Memory B cell (primary cell): ENCODE measurements at regions not wholly inside any gene's neighbourhood (a gene's known extent, or its start where the extent isn't known, plus 50 kb on each side); places are given as distances from the start of the nearest gene placed in this dataset.

Experiments used
- ATAC-seq: fragments of 150-1000 bp; cut with Tn5 transposase; 2 replicates; pipeline ENCODE4 v1.10.0; 2021; ENCODE audit warnings: low read depth, mild to moderate bottlenecking, moderate library complexity
- DNase-seq, 2 donors: peaks; one replicate each; pipeline ENCODE4 v3.0.0; 2022; ENCODE audit warnings: low spot score in 2 of 2
- H3K27ac Mint-ChIP-seq: one replicate; pipeline ENCODE4 v1.8.0; 2022; ENCODE audit warnings: mild to moderate bottlenecking, moderate library complexity, mixed read lengths
- H3K27me3 Mint-ChIP-seq: one replicate; pipeline ENCODE4 v1.8.0; 2022; ENCODE audit warnings: mixed read lengths
- H3K36me3 Mint-ChIP-seq: one replicate; pipeline ENCODE4 v1.8.0; 2022; ENCODE audit warnings: mild to moderate bottlenecking, mixed read lengths
- H3K4me1 Mint-ChIP-seq: one replicate; pipeline ENCODE4 v1.8.0; 2022; ENCODE audit warnings: mixed read lengths
- H3K4me3 Mint-ChIP-seq: one replicate; pipeline ENCODE4 v1.8.0; 2022; ENCODE audit warnings: mild to moderate bottlenecking, moderate library complexity, mixed read lengths
- H3K9me3 Mint-ChIP-seq: one replicate; pipeline ENCODE4 v1.8.0; 2022; ENCODE audit warnings: mixed read lengths

DNA sequence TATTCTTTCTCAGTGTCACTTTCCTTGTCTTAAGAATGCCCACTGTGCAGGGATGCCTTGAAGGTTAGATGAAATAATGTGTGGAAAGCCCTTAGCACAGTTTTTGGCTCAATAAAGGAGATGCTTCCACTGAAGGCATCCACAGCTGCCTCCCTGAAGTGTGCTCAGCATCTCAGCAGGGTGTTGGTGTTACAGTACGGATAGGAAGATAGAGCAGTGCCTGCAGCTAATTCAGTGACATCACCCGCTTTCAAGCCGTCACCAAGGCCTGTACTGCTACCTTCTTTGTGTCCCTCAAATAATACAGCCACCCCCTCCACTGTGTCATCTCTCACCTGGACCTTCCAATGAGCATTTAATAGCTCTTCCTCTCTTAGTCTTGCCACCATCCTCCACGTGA is 59.0 kb downstream of the NDUFS5 start:
- Mint-ChIP-seq H3K4me3 (no peak overlapping the region), H3K27me3 (peaks cover 13% of the 10 kb centered on the region)

GRCh38 chr1:39086386-39086785 is 60.2 kb downstream of the NDUFS5 start:
- no peak for ATAC-seq
- no peak for DNase-seq
- peaks cover 10% of the 10 kb centered on the region for H3K4me1 Mint-ChIP-seq
- no peaks in the 10 kb centered on the region for H3K36me3 Mint-ChIP-seq
- no peak overlapping the region for H3K4me3 Mint-ChIP-seq
- H3K9me3 Mint-ChIP-seq, result no peaks in the 10 kb centered on the region
- no peak overlapping the region for H3K27ac Mint-ChIP-seq
- H3K27me3 Mint-ChIP-seq, result peaks cover 6% of the 10 kb centered on the region

More for the DNA sequence above, 59.0 kb downstream of the NDUFS5 start:
- Mint-ChIP-seq H3K27ac (no peak overlapping the region), H3K36me3 (peaks cover 2% of the 10 kb centered on the region), H3K9me3 (no peaks in the 10 kb centered on the region), H3K4me1 (peaks cover 15% of the 10 kb centered on the region)
- DNase-seq (no peak), ATAC-seq (no peak)

DNA sequence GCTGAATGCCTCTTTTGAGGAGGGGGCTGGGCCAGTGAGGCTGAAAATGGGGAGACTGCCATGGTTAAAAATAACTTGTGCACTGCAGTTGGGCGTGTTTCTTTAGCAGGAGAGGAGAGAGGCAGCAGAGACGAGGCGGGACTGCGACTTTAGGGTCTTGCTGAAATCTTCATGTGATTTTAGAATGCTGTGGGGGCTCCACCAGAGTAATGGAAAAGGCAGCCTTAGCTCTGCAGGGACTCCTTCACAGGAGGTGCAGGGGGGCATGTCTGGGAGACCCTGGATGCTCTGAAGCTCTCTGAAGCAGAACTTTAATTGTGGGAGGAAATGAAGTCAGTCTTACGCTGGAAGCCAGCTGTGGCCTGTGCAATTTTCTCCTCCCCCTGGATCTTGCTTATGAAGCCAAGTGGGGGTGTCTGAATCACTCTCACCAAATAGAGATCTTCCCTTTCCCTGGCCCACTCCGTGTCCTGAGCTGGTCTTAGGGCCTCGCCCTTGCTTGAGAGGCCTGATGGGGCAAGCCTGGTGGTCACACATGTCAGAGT is 60.8 kb downstream of the NDUFS5 start:
- no peak overlapping the region for H3K4me3 Mint-ChIP-seq
- H3K9me3 Mint-ChIP-seq, result no peaks in the 10 kb centered on the region
- H3K4me1 Mint-ChIP-seq, result peaks cover 10% of the 10 kb centered on the region
- ATAC-seq (no peak), DNase-seq (no peak)
- H3K27me3 Mint-ChIP-seq, result peaks cover 6% of the 10 kb centered on the region
- H3K36me3 Mint-ChIP-seq, result no peaks in the 10 kb centered on the region
- H3K27ac Mint-ChIP-seq, result no peak overlapping the region

DNA sequence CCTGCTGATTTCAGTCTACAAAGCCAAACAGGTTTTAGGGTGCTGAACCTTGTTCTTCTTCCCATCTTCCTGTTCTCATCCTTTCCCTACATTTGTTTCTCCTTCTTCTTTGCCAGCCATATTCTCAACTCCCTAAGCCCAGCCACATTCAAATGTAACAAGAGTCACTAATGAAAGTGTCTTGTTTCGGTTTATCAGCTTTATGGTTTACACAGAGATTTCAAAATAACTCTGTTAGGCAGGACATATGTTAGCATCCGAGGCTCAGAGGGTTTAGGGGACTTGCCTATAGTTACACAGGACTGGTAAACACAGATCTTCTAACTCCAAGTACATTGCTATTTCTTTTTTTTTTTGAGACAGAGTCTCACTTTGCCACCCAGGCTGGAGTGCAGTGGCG is 61.3 kb downstream of the NDUFS5 start:
- H3K27me3 Mint-ChIP-seq, result peaks cover 3% of the 10 kb centered on the region

GRCh38 chr1:39088658-39089057 is 62.5 kb downstream of the NDUFS5 start:
- Mint-ChIP-seq H3K9me3 (no peaks in the 10 kb centered on the region), H3K36me3 (no peaks in the 10 kb centered on the region), H3K27ac (no peak overlapping the region), H3K4me3 (no peak overlapping the region), H3K27me3 (peaks cover 1% of the 10 kb centered on the region), H3K4me1 (peaks cover 12% of the 10 kb centered on the region)
- DNase-seq, result no peak
- ATAC-seq, result no peak

More for the DNA sequence above, 61.3 kb downstream of the NDUFS5 start:
- Mint-ChIP-seq H3K9me3 (no peaks in the 10 kb centered on the region), H3K4me1 (peaks cover 11% of the 10 kb centered on the region), H3K36me3 (no peaks in the 10 kb centered on the region), H3K4me3 (no peak overlapping the region), H3K27ac (no peak overlapping the region)
- DNase-seq (no peak), ATAC-seq (no peak)

GRCh38 chr1:39089931-39090521 is 63.9 kb downstream of the NDUFS5 start:
- no peak overlapping the region for H3K27ac Mint-ChIP-seq
- H3K27me3 Mint-ChIP-seq, result peaks cover 1% of the 10 kb centered on the region
- H3K9me3 Mint-ChIP-seq, result no peaks in the 10 kb centered on the region
- no peak overlapping the region for H3K4me3 Mint-ChIP-seq
- no peaks in the 10 kb centered on the region for H3K36me3 Mint-ChIP-seq
- DNase-seq (no peak), ATAC-seq (no peak)
- H3K4me1 Mint-ChIP-seq, result peaks cover 12% of the 10 kb centered on the region

DNA sequence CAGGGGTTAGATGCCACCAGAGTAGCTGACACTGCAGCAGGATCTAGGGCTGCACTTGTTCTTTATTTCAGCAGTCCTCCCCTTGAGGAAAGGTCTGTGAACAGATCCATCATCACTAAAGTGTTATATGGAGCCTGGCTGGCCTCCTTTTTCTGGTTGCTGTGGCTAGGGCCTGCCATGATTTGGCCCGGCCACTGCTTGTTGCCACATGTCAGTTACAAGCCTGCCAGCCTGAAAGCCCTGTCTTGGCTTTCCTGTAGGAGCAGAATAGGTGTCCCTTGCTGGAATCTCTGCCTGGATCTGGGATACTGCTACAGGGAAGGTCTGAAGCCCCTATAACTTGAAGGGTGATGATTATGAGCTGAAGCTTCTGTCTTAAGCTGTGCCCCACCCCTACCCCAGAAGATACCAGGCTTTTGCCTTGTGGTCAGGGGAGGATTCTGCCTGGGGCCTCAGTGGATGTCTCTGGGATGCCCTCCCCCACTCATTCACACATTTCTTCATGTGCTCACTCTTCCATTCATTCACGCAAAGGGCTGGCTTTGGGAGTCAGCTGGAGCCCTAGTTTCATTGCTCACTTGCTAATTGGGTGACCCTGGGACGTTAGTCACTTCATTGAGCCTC is 64.7 kb downstream of the NDUFS5 start:
- no peak overlapping the region for H3K4me3 Mint-ChIP-seq
- H3K9me3 Mint-ChIP-seq, result no peaks in the 10 kb centered on the region
- ATAC-seq (no peak), DNase-seq (no peak)
- H3K27ac Mint-ChIP-seq, result no peak overlapping the region
- peaks cover 12% of the 10 kb centered on the region for H3K4me1 Mint-ChIP-seq
- no peaks in the 10 kb centered on the region for H3K36me3 Mint-ChIP-seq
- H3K27me3 Mint-ChIP-seq, result peaks cover 1% of the 10 kb centered on the region

DNA sequence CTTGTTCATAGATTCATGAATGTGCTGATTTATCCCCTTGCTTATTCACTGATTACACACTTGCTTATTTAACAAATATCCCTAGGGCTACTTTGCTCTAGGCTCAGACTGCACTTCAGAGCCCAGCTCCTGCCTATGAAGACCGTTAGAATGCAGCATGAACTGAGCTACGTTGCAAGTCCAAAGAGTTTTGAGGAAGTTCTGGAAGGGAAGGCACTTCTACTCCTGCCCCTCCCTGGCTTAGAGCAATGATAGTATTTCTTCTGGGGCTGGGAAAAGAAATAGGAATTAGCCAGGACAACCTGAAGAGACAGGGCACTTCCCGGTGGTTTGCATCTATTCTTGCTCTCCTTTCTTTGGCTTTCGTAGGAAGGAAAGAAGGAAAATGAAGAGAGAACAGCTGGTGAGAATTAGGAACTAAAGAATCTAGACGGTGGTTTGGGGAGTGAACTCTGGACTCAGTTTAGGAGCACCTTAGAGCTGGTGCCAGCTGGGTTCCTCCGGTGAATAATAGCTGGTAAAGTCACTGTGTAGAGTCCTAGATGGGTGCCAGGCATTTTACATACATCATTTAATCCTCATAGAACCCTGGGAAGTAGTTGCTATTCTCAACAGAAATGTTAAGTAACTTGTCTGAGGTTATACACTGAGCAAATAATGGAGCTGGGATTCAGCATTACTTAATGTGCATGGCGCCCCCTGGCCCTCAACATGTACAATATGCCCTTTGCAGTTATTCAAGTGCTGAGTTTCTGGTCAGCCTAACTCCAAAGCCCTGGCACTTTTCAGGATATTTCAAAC is 65.9 kb downstream of the NDUFS5 start:
- Mint-ChIP-seq H3K36me3 (no peaks in the 10 kb centered on the region), H3K9me3 (no peaks in the 10 kb centered on the region), H3K27ac (no peak overlapping the region), H3K27me3 (peaks cover 1% of the 10 kb centered on the region), H3K4me1 (peaks cover 7% of the 10 kb centered on the region), H3K4me3 (peak overlapping the region; percentile 43)
- peak; percentile 60 for ATAC-seq
- no peak for DNase-seq

GRCh38 chr1:39094685-39095084 is 68.5 kb downstream of the NDUFS5 start:
- no peak overlapping the region for H3K4me3 Mint-ChIP-seq
- H3K9me3 Mint-ChIP-seq, result no peaks in the 10 kb centered on the region
- no peak for ATAC-seq
- no peak for DNase-seq
- no peaks in the 10 kb centered on the region for H3K36me3 Mint-ChIP-seq
- peaks cover 1% of the 10 kb centered on the region for H3K27me3 Mint-ChIP-seq
- peaks cover 9% of the 10 kb centered on the region for H3K4me1 Mint-ChIP-seq
- no peak overlapping the region for H3K27ac Mint-ChIP-seq

DNA sequence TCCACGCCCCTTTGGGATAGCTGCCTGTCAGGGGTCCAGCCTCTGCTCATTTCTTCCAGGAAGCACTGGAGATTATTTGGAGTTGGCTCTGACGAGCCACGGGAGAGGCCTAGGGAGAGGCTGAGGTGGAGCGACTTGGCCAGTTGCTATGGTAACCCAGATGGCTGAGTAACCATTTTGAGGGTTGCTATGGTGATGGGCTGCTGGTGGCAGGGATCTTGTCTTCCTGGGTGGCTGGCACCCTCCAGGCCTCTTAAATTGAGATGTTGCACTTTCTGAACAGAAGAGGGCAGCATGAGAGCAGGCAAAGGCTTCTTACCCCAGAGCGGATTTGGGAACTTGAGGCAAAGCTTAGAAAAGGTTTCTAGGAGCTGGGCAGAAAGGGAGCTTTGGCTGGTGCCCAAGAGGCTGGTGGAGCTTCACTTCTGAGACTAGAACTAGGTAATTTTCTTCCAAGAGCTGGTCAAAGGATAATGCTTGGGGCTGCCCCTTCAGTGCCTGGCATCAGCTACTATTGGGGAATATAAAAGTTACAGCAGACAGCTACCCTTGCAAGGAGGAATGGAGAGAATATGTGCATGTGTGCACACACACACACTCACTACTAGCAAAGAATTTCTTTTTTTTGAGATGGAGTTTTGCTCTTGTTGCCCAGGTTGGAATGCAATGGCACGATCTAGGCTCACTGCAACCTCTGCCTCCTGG is 72.5 kb downstream of the NDUFS5 start:
- Mint-ChIP-seq H3K9me3 (no peaks in the 10 kb centered on the region), H3K27me3 (no peaks in the 10 kb centered on the region), H3K4me3 (no peak overlapping the region), H3K4me1 (peaks cover 24% of the 10 kb centered on the region), H3K36me3 (no peaks in the 10 kb centered on the region), H3K27ac (no peak overlapping the region)
- ATAC-seq (peak; percentile 46), DNase-seq (peak; percentile 54 to 76)

DNA sequence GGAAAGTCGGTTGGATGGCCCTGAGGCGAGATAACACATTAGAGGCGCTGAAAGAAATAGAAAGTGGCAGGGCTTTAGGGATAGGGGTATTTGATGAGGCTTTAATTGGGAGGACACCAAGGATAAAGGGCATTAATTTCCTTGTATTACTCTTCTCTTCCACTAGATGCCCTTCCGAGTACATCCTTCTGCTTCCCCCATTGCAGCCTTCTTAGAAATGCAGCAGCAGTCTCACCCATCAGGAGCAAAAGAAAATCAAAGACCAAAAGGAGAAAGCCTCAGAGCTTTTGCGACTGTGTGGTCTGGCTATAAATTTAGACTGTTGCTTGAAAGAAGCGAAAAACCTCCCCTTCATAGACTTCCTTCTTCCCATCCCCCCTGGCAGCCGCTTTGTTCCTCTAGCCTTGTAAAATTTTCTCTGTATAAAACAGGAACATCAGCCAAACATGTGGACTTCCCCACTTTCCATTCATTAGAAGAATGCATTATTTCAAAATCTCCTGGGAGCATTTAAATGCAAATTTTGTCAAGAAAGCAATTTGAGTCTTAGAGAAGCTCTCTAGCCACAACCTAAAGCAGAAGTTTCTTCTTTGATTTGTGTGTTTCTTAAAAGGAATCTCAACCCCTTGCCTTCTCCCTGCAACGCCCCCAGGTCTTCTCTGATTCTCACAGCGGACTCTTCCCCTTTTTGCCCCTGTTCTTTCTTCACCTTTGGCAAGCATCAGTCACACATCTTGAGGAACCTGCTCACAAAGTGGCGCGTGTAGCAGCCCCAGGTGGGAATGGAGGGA is 76.6 kb downstream of the NDUFS5 start:
- Mint-ChIP-seq H3K36me3 (no peaks in the 10 kb centered on the region), H3K27ac (peak overlapping the region; percentile 10), H3K4me3 (peak overlapping the region; percentile 54), H3K9me3 (no peaks in the 10 kb centered on the region), H3K4me1 (peaks cover 44% of the 10 kb centered on the region), H3K27me3 (no peaks in the 10 kb centered on the region)
- peak; percentile 36 to 67 for DNase-seq
- peak; percentile 77 for ATAC-seq

DNA sequence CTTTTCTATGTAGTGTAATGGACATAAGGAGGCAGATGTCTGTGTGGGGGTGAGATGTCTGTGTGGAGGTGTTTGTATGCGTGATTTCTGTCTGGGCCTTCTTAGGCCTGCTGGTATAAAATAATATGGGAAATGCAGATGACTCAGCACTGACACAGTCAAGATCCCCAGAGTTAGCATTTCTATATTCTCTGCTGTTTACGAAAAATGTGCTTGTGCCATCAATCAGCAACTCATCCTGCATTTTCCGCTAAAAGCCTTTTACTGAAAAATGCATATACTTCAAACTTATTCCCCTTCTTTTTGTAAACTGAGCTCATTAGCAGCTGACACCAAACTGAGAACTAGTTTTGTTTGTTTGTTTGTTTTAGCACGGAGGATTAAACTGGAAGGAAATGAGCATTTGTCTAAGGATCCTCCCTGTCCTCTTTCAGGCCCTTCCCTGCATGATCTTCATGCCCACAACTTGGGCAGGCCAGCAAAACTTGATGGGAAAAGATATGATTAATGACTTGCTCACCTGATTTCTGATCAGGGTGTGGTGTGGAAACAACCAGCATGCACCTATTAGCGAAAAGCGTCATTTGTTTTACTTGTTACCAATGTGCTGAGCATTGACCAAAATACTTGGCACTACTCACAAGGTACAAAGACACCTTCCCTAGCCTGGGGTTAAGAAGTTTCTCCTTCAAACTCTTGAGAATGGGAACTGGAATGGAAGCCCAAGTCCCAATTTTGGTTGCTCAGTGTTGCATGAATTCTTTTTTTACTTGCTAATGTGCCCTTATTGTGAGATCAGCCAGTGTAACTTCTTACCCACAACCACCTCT is 77.4 kb downstream of the NDUFS5 start:
- Mint-ChIP-seq H3K9me3 (no peaks in the 10 kb centered on the region), H3K27ac (peak overlapping the region; percentile 10), H3K4me1 (peaks cover 40% of the 10 kb centered on the region), H3K36me3 (no peaks in the 10 kb centered on the region), H3K4me3 (peak overlapping the region; percentile 57), H3K27me3 (no peaks in the 10 kb centered on the region)
- ATAC-seq (no peak), DNase-seq (no peak)
